ENCODE measurements at regions not wholly inside any gene's neighbourhood (a gene's known extent, or its start where the extent isn't known, plus 50 kb on each side); places are given as distances from the start of the nearest gene placed in this dataset.

DNA sequence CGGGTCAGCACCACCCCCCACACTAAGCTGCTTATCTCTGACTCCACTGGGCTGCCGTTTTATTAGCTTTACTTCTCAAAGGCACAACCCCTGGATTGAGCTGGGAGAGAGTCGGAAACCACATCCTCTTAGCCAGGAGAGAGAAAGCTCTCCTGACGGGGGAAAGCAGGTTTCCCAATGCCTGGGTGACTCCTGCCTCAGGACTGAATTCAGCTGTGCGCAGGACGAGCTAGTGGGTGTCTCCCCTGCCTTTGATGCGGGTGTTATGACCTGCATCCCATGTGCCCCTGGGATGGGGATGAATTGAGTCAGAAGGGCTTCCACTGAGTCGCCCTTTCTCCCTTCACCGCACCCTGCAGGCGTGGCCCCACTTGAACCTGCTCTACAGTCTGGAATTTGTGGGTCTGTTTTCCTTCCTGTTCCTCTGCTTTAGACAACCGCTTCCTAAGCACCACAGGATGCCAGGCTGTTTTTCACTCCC is 819.2 kb upstream of the EEF2KMT start:
- TF ChIP-seq, protein P1, sequence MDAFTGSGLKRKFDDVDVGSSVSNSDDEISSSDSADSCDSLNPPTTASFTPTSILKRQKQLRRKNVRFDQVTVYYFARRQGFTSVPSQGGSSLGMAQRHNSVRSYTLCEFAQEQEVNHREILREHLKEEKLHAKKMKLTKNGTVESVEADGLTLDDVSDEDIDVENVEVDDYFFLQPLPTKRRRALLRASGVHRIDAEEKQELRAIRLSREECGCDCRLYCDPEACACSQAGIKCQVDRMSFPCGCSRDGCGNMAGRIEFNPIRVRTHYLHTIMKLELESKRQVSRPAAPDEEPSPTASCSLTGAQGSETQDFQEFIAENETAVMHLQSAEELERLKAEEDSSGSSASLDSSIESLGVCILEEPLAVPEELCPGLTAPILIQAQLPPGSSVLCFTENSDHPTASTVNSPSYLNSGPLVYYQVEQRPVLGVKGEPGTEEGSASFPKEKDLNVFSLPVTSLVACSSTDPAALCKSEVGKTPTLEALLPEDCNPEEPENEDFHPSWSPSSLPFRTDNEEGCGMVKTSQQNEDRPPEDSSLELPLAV (CRISPR knock-in tag; conservative IDR thresholded peaks at IDR 0.05; ENCODE audit: low read depth) = no peak
- TF ChIP-seq SUZ12 (IDR thresholded peaks at IDR 0.05; ENCODE audit: low read depth, low read length) (no peak), EP300 (IDR thresholded peaks at IDR 0.05; ENCODE audit: low read depth in 2 of 2, low read length in 2 of 2) (no peak), EP300 (CRISPR knock-in tag; IDR thresholded peaks at IDR 0.05; ENCODE audit: borderline replicate concordance) (no peak), ZBTB43 (CRISPR knock-in tag; conservative IDR thresholded peaks at IDR 0.05) (no peak), E2F2 (CRISPR knock-in tag; IDR thresholded peaks at IDR 0.05; ENCODE audit: borderline replicate concordance) (no peak), ZC3H13 (CRISPR knock-in tag; IDR thresholded peaks at IDR 0.05) (no peak), HNF4A (CRISPR knock-in tag; IDR thresholded peaks at IDR 0.05) (no peak), RBAK (CRISPR knock-in tag; IDR thresholded peaks at IDR 0.05) (no peak), BCL6 (CRISPR knock-in tag; IDR thresholded peaks at IDR 0.05) (no peak), POLR2AphosphoS5 (IDR thresholded peaks at IDR 0.05; ENCODE audit: low read depth, low read length) (no peak), ZNF253 (CRISPR knock-in tag; IDR thresholded peaks at IDR 0.05; ENCODE audit: borderline replicate concordance) (no peak), KDM1A (CRISPR knock-in tag; IDR thresholded peaks at IDR 0.05) (no peak)
- TF ChIP-seq, protein P2, sequence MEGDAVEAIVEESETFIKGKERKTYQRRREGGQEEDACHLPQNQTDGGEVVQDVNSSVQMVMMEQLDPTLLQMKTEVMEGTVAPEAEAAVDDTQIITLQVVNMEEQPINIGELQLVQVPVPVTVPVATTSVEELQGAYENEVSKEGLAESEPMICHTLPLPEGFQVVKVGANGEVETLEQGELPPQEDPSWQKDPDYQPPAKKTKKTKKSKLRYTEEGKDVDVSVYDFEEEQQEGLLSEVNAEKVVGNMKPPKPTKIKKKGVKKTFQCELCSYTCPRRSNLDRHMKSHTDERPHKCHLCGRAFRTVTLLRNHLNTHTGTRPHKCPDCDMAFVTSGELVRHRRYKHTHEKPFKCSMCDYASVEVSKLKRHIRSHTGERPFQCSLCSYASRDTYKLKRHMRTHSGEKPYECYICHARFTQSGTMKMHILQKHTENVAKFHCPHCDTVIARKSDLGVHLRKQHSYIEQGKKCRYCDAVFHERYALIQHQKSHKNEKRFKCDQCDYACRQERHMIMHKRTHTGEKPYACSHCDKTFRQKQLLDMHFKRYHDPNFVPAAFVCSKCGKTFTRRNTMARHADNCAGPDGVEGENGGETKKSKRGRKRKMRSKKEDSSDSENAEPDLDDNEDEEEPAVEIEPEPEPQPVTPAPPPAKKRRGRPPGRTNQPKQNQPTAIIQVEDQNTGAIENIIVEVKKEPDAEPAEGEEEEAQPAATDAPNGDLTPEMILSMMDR (CRISPR knock-in tag; IDR thresholded peaks at IDR 0.05) = no peak
- TF ChIP-seq, protein P3, sequence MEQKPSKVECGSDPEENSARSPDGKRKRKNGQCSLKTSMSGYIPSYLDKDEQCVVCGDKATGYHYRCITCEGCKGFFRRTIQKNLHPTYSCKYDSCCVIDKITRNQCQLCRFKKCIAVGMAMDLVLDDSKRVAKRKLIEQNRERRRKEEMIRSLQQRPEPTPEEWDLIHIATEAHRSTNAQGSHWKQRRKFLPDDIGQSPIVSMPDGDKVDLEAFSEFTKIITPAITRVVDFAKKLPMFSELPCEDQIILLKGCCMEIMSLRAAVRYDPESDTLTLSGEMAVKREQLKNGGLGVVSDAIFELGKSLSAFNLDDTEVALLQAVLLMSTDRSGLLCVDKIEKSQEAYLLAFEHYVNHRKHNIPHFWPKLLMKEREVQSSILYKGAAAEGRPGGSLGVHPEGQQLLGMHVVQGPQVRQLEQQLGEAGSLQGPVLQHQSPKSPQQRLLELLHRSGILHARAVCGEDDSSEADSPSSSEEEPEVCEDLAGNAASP (CRISPR knock-in tag; IDR thresholded peaks at IDR 0.05; ENCODE audit: borderline replicate concordance) = no peak

Measured in HepG2 (cell line).